ENCODE measurements at regions not wholly inside any gene's neighbourhood (a gene's known extent, or its start where the extent isn't known, plus 50 kb on each side); places are given as distances from the start of the nearest gene placed in this dataset.

- Mint-ChIP-seq H3K4me1 (no peaks in the 10 kb centered on the region), H3K9me3 (ENCODE audit: insufficient read depth) (no peaks in the 10 kb centered on the region), H3K4me3 (no peak overlapping the region), H3K27ac (no peak overlapping the region), H3K27me3 (no peaks in the 10 kb centered on the region)
- WGBS (ENCODE audit: insufficient coverage) = 20% methylated on average over 1 of the region's 2 CpGs
- Histone ChIP-seq H3K4me3 (ENCODE audit: control extremely low read depth in 1 of 5, extremely low read depth in 1 of 5, insufficient read depth in 1 of 5, low read depth in 2 of 5, low read length in 4 of 5) (no peak overlapping the region), H2AFZ (ENCODE audit: insufficient read depth, low read depth, low read length, poor library complexity, severe bottlenecking) (no peak overlapping the region), H3K4me2 (replicated peaks; ENCODE audit: low read depth, low read length, poor library complexity, severe bottlenecking) (no peak overlapping the region), H3K27me3 (replicated peaks in 1 of 4; ENCODE audit: control extremely low read depth in 1 of 4, control insufficient read depth in 3 of 4, insufficient read depth in 4 of 4, low read length in 3 of 4) (no peaks in the 10 kb centered on the region), H3K79me2 (ENCODE audit: control insufficient read depth, insufficient read depth, low read length) (no peaks in the 10 kb centered on the region), H4K20me1 (ENCODE audit: control insufficient read depth, insufficient read depth, low read length, poor library complexity, severe bottlenecking) (no peaks in the 10 kb centered on the region), H3K9me3 (ENCODE audit: control extremely low read depth in 1 of 3, control insufficient read depth in 2 of 3, insufficient read depth in 1 of 3, low read length in 2 of 3) (no peaks in the 10 kb centered on the region), H3K9ac (ENCODE audit: low read length) (no peak overlapping the region), H3K27ac (ENCODE audit: low read length in 2 of 2) (no peak overlapping the region), H3K36me3 (replicated peaks in 1 of 2; ENCODE audit: control extremely low read depth in 1 of 2, control insufficient read depth in 1 of 2, extremely low read depth in 1 of 2, insufficient read depth in 2 of 2, low read length in 1 of 2) (no peaks in the 10 kb centered on the region), H3K4me1 (ENCODE audit: control insufficient read depth in 2 of 2, insufficient read depth in 2 of 2, low read length in 2 of 2) (no peaks in the 10 kb centered on the region)
- DNase-seq = no peak
- ChIA-PET CTCF (no interaction called here), POLR2A (no interaction called here)
- TF ChIP-seq EZH2 (IDR thresholded peaks at IDR 0.05; ENCODE audit: borderline replicate concordance, insufficient read depth, low read depth, low read length, poor library complexity, severe bottlenecking) (no peak), CTCF (IDR thresholded peaks at IDR 0.05) (no peak)
- ATAC-seq (ENCODE audit: low read depth) = no peak
- intact Hi-C loops (cut with micrococcal nuclease) = no loop called here
Observed at GRCh38 chr17:70365091-70365583, 195.8 kb downstream of the KCNJ2 start.

- Mint-ChIP-seq H3K4me3 (no peak overlapping the region), H3K4me1 (no peaks in the 10 kb centered on the region), H3K27ac (no peak overlapping the region), H3K27me3 (no peaks in the 10 kb centered on the region), H3K9me3 (ENCODE audit: insufficient read depth) (no peaks in the 10 kb centered on the region)
- Histone ChIP-seq H3K79me2 (ENCODE audit: control insufficient read depth, insufficient read depth, low read length) (no peaks in the 10 kb centered on the region), H3K27ac (ENCODE audit: low read length in 2 of 2) (no peak overlapping the region), H3K27me3 (replicated peaks in 1 of 4; ENCODE audit: control extremely low read depth in 1 of 4, control insufficient read depth in 3 of 4, insufficient read depth in 4 of 4, low read length in 3 of 4) (no peaks in the 10 kb centered on the region), H3K4me2 (replicated peaks; ENCODE audit: low read depth, low read length, poor library complexity, severe bottlenecking) (no peak overlapping the region), H3K36me3 (replicated peaks in 1 of 2; ENCODE audit: control extremely low read depth in 1 of 2, control insufficient read depth in 1 of 2, extremely low read depth in 1 of 2, insufficient read depth in 2 of 2, low read length in 1 of 2) (no peaks in the 10 kb centered on the region), H3K9ac (ENCODE audit: low read length) (no peak overlapping the region), H3K4me3 (ENCODE audit: control extremely low read depth in 1 of 5, extremely low read depth in 1 of 5, insufficient read depth in 1 of 5, low read depth in 2 of 5, low read length in 4 of 5) (no peak overlapping the region), H2AFZ (ENCODE audit: insufficient read depth, low read depth, low read length, poor library complexity, severe bottlenecking) (no peak overlapping the region), H4K20me1 (ENCODE audit: control insufficient read depth, insufficient read depth, low read length, poor library complexity, severe bottlenecking) (no peaks in the 10 kb centered on the region), H3K9me3 (ENCODE audit: control extremely low read depth in 1 of 3, control insufficient read depth in 2 of 3, insufficient read depth in 1 of 3, low read length in 2 of 3) (no peaks in the 10 kb centered on the region), H3K4me1 (ENCODE audit: control insufficient read depth in 2 of 2, insufficient read depth in 2 of 2, low read length in 2 of 2) (no peaks in the 10 kb centered on the region)
- ChIA-PET POLR2A (no interaction called here), CTCF (no interaction called here)
- TF ChIP-seq EZH2 (IDR thresholded peaks at IDR 0.05; ENCODE audit: borderline replicate concordance, insufficient read depth, low read depth, low read length, poor library complexity, severe bottlenecking) (no peak), CTCF (IDR thresholded peaks at IDR 0.05) (no peak)
- ATAC-seq (ENCODE audit: low read depth) (no peak), DNase-seq (no peak)
- intact Hi-C loops (cut with micrococcal nuclease) = no loop called here
Observed at GRCh38 chr17:70366386-70366785, 197.1 kb downstream of the KCNJ2 start.

All from B cell (primary cell).